DMS 273 (cell line): ENCODE measurements at regions not wholly inside any gene's neighbourhood (a gene's known extent, or its start where the extent isn't known, plus 50 kb on each side); places are given as distances from the start of the nearest gene placed in this dataset.

Experiments
- DNase-seq: peaks from one replicate; lab custom pipeline; 2025; ENCODE audit not compliant: unreplicated experiment; lab: John Stamatoyannopoulos, UW

DNA sequence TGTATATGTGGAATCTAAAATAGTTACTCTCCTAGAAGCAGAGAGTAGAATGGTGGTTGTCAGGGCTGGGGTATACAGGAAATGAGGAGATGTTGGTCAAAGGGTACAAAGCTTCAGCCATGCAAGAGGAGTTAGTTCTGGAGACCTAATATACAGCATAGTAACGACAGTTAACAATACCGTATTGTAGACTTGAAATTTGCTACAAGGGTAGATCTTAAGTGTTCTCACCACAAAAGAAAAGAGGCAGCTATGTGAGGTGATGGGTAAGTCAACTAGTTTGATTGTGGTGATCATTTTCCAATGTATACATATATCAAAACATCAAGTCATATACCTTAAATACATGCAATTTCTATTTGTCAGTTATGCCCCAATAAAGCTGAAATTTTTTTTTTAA is 98.2 kb upstream of the CYP1B1 start:
- DNase-seq, result no peak

GRCh38 chr2:38173683-38174082 is 97.7 kb upstream of the CYP1B1 start:
- DNase-seq, result no peak

DNA sequence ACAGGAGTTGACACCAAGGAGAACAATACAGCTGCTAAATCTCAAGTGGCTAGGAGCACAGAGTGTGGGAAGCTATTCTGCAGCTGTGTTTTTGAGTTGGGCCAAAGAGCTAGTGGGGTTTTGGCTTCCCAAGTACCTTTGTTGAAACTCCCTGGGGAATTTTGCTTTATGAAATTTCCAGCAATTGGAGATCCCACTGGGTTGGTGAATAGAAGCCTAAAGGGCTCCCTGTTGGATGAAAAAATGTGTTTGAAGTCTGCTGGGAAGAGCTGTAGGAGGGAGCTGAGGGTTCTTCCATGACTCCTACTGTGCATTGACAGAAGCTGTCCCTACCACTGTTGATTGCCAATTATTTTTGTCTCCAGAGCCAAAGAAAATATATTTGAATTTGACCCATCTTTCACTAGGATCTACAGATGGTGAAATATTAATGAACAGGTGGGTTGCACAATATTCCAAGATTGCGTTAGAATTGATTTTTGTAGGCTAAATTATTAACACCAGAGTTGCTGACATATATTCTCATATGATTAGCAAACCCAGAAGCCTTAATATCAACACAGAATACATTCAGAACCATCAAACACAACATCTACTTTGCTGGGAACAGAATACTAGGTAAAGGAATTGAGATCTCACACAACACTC is 95.4 kb upstream of the CYP1B1 start:
- no peak for DNase-seq

GRCh38 chr2:38170733-38171132 is 94.8 kb upstream of the CYP1B1 start:
- no peak for DNase-seq

- DNase-seq, result no peak
Observed at GRCh38 chr2:38170067-38170466, 94.1 kb upstream of the CYP1B1 start.

- no peak for DNase-seq
Observed at GRCh38 chr2:38168710-38169480, 92.9 kb upstream of the CYP1B1 start.

GRCh38 chr2:38167968-38168350 is 92.0 kb upstream of the CYP1B1 start:
- DNase-seq, result no peak

DNA sequence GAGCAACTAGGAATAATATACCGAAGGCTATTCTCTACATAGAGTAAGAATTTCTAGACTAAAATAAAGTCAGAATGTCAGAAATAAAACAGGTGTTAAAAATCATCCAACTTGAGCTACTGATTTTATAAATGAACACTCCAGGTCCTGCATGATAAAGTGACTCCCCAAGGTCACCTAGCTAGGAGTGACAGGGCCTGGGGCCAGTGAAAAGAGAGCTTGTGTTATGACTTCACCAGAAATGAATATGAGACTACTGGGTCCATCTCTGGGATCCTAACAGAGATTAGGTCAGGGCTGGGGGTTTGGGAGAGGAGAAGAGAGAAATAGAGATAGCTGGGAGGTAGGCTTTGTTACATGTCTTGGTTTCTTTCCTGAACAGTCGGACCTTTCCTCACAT is 89.7 kb upstream of the CYP1B1 start:
- no peak for DNase-seq

- DNase-seq, result no peak
Observed at GRCh38 chr2:38164881-38165280, 88.9 kb upstream of the CYP1B1 start.

GRCh38 chr2:38163579-38163978 is 87.6 kb upstream of the CYP1B1 start:
- no peak for DNase-seq

DNA sequence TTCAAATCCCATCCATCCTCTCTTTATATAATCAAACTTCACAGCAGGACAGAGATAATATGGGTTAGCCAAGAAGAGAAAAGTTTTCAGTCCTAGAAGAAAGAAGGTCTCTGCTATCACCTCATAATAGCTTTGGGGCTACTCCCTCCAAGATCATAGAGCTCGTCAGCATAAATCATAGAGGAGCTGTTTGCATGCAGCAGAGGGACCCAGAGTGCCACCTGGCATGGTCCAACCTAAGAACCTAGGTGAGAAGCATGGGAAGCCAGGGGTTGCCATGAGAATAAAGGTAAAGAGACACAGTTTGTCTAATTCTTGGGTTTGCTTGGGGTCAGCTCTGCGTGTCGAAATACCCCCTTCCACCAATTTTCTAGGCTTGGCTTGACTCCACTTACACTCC is 87.1 kb upstream of the CYP1B1 start:
- peak; percentile 10 for DNase-seq

GRCh38 chr2:38160516-38160915 is 84.6 kb upstream of the CYP1B1 start:
- DNase-seq, result no peak

GRCh38 chr2:38159597-38159996 is 83.6 kb upstream of the CYP1B1 start:
- no peak for DNase-seq

- DNase-seq, result no peak
Observed at GRCh38 chr2:38159191-38159590, 83.2 kb upstream of the CYP1B1 start.

GRCh38 chr2:38158378-38159118 is 82.6 kb upstream of the CYP1B1 start:
- DNase-seq, result no peak

DNA sequence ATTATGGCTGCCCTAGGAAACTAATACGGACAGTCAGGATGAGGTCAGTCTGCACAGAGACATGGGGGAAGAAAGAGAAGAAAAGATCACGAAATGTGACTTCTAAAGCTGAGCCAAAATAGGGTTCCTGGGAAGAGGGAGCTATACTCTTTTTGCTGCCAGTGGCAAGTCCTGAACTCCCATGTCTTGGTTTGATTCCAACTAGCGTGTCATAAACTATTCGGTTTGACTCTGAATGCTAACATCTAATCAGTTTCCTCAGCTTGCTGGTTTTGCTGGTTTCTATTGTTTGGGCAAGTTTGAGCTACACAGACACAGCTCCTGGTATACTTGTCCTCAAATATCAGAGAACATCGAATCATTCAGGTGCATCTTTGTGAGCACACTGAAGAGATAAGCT is 80.5 kb upstream of the CYP1B1 start:
- no peak for DNase-seq

GRCh38 chr2:38155015-38155414 is 79.1 kb upstream of the CYP1B1 start:
- DNase-seq, result no peak

- no peak for DNase-seq
Observed at GRCh38 chr2:38154395-38154794, 78.4 kb upstream of the CYP1B1 start.

DNA sequence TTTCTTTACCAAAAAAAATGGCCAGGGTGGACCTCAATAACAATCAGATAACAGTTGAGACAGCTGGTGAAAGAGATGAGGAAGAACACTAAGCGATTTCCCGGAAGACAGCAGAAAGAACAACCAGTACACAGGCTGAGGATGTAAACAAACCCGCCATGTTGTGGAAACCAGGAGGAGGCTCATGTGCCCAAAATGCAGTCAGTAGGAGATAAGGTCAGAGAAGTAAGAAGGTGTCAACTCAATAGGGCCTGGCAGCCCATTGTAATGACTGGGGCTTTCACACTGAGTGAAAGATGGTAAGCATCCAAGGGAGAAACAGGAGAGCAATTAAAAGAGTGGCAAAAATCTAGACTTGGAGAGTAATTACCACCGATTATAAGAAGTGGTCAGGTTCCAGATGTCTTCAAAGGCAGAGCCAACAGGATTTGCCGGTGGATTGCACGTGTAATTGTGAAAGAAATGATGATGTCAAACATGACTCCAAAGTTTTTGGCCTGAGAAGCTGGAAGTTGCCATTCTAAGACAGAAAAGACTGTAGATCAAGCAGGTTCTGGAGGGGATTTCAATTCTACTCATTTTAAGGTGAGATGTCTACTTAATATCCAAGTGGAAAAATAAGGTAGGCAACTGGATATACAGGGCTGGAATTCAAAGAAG is 77.7 kb upstream of the CYP1B1 start:
- no peak for DNase-seq

GRCh38 chr2:38152913-38153312 is 77.0 kb upstream of the CYP1B1 start:
- no peak for DNase-seq

DNA sequence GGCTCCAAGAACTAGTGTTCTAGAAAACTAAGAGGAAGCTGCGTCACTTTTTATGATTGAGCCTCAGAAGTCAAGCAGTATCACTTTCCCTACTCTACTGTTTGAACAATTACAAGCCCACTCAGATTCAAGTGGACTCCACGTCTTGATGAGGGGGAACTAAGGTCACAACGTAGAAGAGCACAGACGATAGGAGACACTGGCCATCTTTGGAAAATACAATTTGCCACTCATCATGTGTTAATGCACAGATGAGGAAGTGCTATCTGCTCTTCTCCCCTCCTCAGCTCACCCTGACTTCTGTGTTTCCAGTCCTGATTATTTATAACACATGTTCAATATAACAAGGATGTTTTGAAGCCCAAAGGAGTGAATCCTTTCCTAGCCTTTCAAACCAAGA is 76.1 kb upstream of the CYP1B1 start:
- DNase-seq, result no peak

GRCh38 chr2:38149531-38149930 is 73.6 kb upstream of the CYP1B1 start:
- no peak for DNase-seq
